ENCODE measurements at regions not wholly inside any gene's neighbourhood (a gene's known extent, or its start where the extent isn't known, plus 50 kb on each side); places are given as distances from the start of the nearest gene placed in this dataset.

- intact Hi-C loops (cut with DNase I; ENCODE audit: low total_unique reads): no loop called here
- ATAC-seq (no peak), DNase-seq (no peak)
- H3K27ac ChIP-seq: no peak overlapping the region
- no peaks in the 10 kb centered on the region for H3K27me3 ChIP-seq
- H3K36me3 ChIP-seq: no peaks in the 10 kb centered on the region
- no peaks in the 10 kb centered on the region for H3K4me1 ChIP-seq
- H3K4me3 ChIP-seq: no peak overlapping the region
- no peaks in the 10 kb centered on the region for H3K9me3 ChIP-seq
- no peak for TF ChIP-seq POLR2A (IDR thresholded peaks at IDR 0.05)
- no peak for TF ChIP-seq CTCF (IDR thresholded peaks at IDR 0.05 in 4 of 5, conservative IDR thresholded peaks at IDR 0.05 in 1 of 5)
- in situ Hi-C loops (cut with MboI; ENCODE audit: low sequenced_read_pairs in 4 of 4): no loop called here
Measured at GRCh38 chr5:26143259-26143658, 895.1 kb downstream of the CDH9 start.

GRCh38 chr5:26121338-26121737 lies 917.0 kb downstream of the CDH9 start:
- no peaks in the 10 kb centered on the region for H3K27me3 ChIP-seq
- no peaks in the 10 kb centered on the region for H3K4me1 ChIP-seq
- ATAC-seq: no peak
- H3K4me3 ChIP-seq: no peak overlapping the region
- intact Hi-C loops (cut with DNase I; ENCODE audit: low total_unique reads): no loop called here
- TF ChIP-seq CTCF (IDR thresholded peaks at IDR 0.05 in 4 of 5, conservative IDR thresholded peaks at IDR 0.05 in 1 of 5) (no peak), POLR2A (IDR thresholded peaks at IDR 0.05) (no peak)
- no peak for DNase-seq
- no peak overlapping the region for H3K27ac ChIP-seq
- no peaks in the 10 kb centered on the region for H3K36me3 ChIP-seq
- in situ Hi-C loops (cut with MboI; ENCODE audit: low sequenced_read_pairs in 4 of 4): no loop called here
- H3K9me3 ChIP-seq: no peaks in the 10 kb centered on the region

- intact Hi-C loops (cut with DNase I; ENCODE audit: low total_unique reads): no loop called here
- Histone ChIP-seq H3K27ac (no peak overlapping the region), H3K4me3 (no peak overlapping the region), H3K4me1 (no peaks in the 10 kb centered on the region), H3K9me3 (no peaks in the 10 kb centered on the region), H3K36me3 (no peaks in the 10 kb centered on the region), H3K27me3 (no peaks in the 10 kb centered on the region)
- TF ChIP-seq POLR2A (IDR thresholded peaks at IDR 0.05) (no peak), CTCF (IDR thresholded peaks at IDR 0.05 in 4 of 5, conservative IDR thresholded peaks at IDR 0.05 in 1 of 5) (no peak)
- DNase-seq (no peak), ATAC-seq (no peak)
- in situ Hi-C loops (cut with MboI; ENCODE audit: low sequenced_read_pairs in 4 of 4): no loop called here
Measured at GRCh38 chr5:26104175-26104574, 934.2 kb downstream of the CDH9 start.

GRCh38 chr5:26060212-26060611 lies 978.2 kb downstream of the CDH9 start:
- Histone ChIP-seq H3K9me3 (no peaks in the 10 kb centered on the region), H3K4me3 (no peak overlapping the region), H3K36me3 (no peaks in the 10 kb centered on the region), H3K27ac (no peak overlapping the region), H3K4me1 (no peaks in the 10 kb centered on the region), H3K27me3 (no peaks in the 10 kb centered on the region)
- intact Hi-C loops (cut with DNase I; ENCODE audit: low total_unique reads) (no loop called here), in situ Hi-C loops (cut with MboI; ENCODE audit: low sequenced_read_pairs in 4 of 4) (no loop called here)
- TF ChIP-seq POLR2A (IDR thresholded peaks at IDR 0.05) (no peak), CTCF (IDR thresholded peaks at IDR 0.05 in 4 of 5, conservative IDR thresholded peaks at IDR 0.05 in 1 of 5) (no peak)
- no peak for ATAC-seq
- DNase-seq: no peak

GRCh38 chr5:26054594-26054993 lies 983.8 kb downstream of the CDH9 start:
- Histone ChIP-seq H3K27me3 (no peaks in the 10 kb centered on the region), H3K36me3 (no peaks in the 10 kb centered on the region), H3K4me1 (no peaks in the 10 kb centered on the region), H3K27ac (no peak overlapping the region), H3K4me3 (no peak overlapping the region), H3K9me3 (no peaks in the 10 kb centered on the region)
- in situ Hi-C loops (cut with MboI; ENCODE audit: low sequenced_read_pairs in 4 of 4) (no loop called here), intact Hi-C loops (cut with DNase I; ENCODE audit: low total_unique reads) (no loop called here)
- DNase-seq: no peak
- no peak for ATAC-seq
- TF ChIP-seq CTCF (IDR thresholded peaks at IDR 0.05 in 4 of 5, conservative IDR thresholded peaks at IDR 0.05 in 1 of 5) (no peak), POLR2A (IDR thresholded peaks at IDR 0.05) (no peak)

Data from gastrocnemius medialis (tissue), 4 donors.